ENCODE measurements at regions not wholly inside any gene's neighbourhood (a gene's known extent, or its start where the extent isn't known, plus 50 kb on each side); places are given as distances from the start of the nearest gene placed in this dataset.
A peak's percentile ranks its signal among the peaks of the same experiment; 100 is the strongest.

- TF ChIP-seq EZH2 (IDR thresholded peaks at IDR 0.05; ENCODE audit: insufficient read depth, low read length) (no peak), CTCF (IDR thresholded peaks at IDR 0.05; ENCODE audit: insufficient read depth, low read depth, low read length) (no peak)
- Histone ChIP-seq H4K20me1 (ENCODE audit: insufficient read depth, low read length) (no peaks in the 10 kb centered on the region), H3K9ac (ENCODE audit: low read length) (no peak overlapping the region), H3K4me3 (ENCODE audit: insufficient read depth, low read depth, low read length) (no peak overlapping the region), H3K9me3 (ENCODE audit: insufficient read depth, low read depth, low read length) (peaks cover 2% of the 10 kb centered on the region), H3K27me3 (ENCODE audit: insufficient read depth, low read length) (no peaks in the 10 kb centered on the region), H3K36me3 (ENCODE audit: insufficient read depth, low read length) (no peaks in the 10 kb centered on the region), H3K27ac (ENCODE audit: low read depth, low read length) (no peak overlapping the region), H3K4me2 (ENCODE audit: low read length) (no peak overlapping the region), H3K79me2 (ENCODE audit: insufficient read depth, low read length) (no peaks in the 10 kb centered on the region), H3K4me1 (ENCODE audit: insufficient read depth, low read length) (no peaks in the 10 kb centered on the region), H2AFZ (ENCODE audit: low read depth, low read length) (no peak overlapping the region)
- no peak for FAIRE-seq
- Mint-ChIP-seq H3K9me3 (ENCODE audit: unreplicated experiment) (peaks cover 5% of the 10 kb centered on the region), H3K4me1 (ENCODE audit: low read depth, unreplicated experiment) (no peaks in the 10 kb centered on the region), H3K4me3 (ENCODE audit: unreplicated experiment) (no peak overlapping the region), H3K27ac (ENCODE audit: unreplicated experiment) (no peak overlapping the region), H3K27me3 (ENCODE audit: low read depth, unreplicated experiment) (no peaks in the 10 kb centered on the region), H3K36me3 (ENCODE audit: low read depth, unreplicated experiment) (no peaks in the 10 kb centered on the region)
- DNase-seq (ENCODE audit: low read depth) = no peak
These were observed 395.9 kb upstream of the CAMK1G start for GRCh38 chr1:209187589-209187988.

GRCh38 chr1:209190591-209191261, 392.8 kb upstream of the CAMK1G start:
- Histone ChIP-seq H3K27me3 (ENCODE audit: insufficient read depth, low read length) (no peaks in the 10 kb centered on the region), H2AFZ (ENCODE audit: low read depth, low read length) (peak overlapping the region; percentile 32), H3K4me1 (ENCODE audit: insufficient read depth, low read length) (no peaks in the 10 kb centered on the region), H4K20me1 (ENCODE audit: insufficient read depth, low read length) (no peaks in the 10 kb centered on the region), H3K9me3 (ENCODE audit: insufficient read depth, low read depth, low read length) (peaks cover under 1% of the 10 kb centered on the region), H3K27ac (ENCODE audit: low read depth, low read length) (no peak overlapping the region), H3K4me3 (ENCODE audit: insufficient read depth, low read depth, low read length) (no peak overlapping the region), H3K4me2 (ENCODE audit: low read length) (peak overlapping the region; percentile 4), H3K79me2 (ENCODE audit: insufficient read depth, low read length) (no peaks in the 10 kb centered on the region), H3K36me3 (ENCODE audit: insufficient read depth, low read length) (no peaks in the 10 kb centered on the region), H3K9ac (ENCODE audit: low read length) (no peak overlapping the region)
- Mint-ChIP-seq H3K4me3 (ENCODE audit: unreplicated experiment) (no peak overlapping the region), H3K27ac (ENCODE audit: unreplicated experiment) (no peak overlapping the region), H3K4me1 (ENCODE audit: low read depth, unreplicated experiment) (no peaks in the 10 kb centered on the region), H3K36me3 (ENCODE audit: low read depth, unreplicated experiment) (no peaks in the 10 kb centered on the region), H3K27me3 (ENCODE audit: low read depth, unreplicated experiment) (no peaks in the 10 kb centered on the region), H3K9me3 (ENCODE audit: unreplicated experiment) (peaks cover 4% of the 10 kb centered on the region)
- FAIRE-seq (no peak), DNase-seq (ENCODE audit: low read depth) (peak; percentile 20)
- peak; percentile 81 for TF ChIP-seq CTCF (IDR thresholded peaks at IDR 0.05; ENCODE audit: insufficient read depth, low read depth, low read length)
- no peak for TF ChIP-seq EZH2 (IDR thresholded peaks at IDR 0.05; ENCODE audit: insufficient read depth, low read length)

- TF ChIP-seq EZH2 (IDR thresholded peaks at IDR 0.05; ENCODE audit: insufficient read depth, low read length) (no peak), CTCF (IDR thresholded peaks at IDR 0.05; ENCODE audit: insufficient read depth, low read depth, low read length) (no peak)
- Mint-ChIP-seq H3K36me3 (ENCODE audit: low read depth, unreplicated experiment) (no peaks in the 10 kb centered on the region), H3K27me3 (ENCODE audit: low read depth, unreplicated experiment) (no peaks in the 10 kb centered on the region), H3K4me1 (ENCODE audit: low read depth, unreplicated experiment) (no peaks in the 10 kb centered on the region), H3K27ac (ENCODE audit: unreplicated experiment) (no peak overlapping the region), H3K4me3 (ENCODE audit: unreplicated experiment) (no peak overlapping the region), H3K9me3 (ENCODE audit: unreplicated experiment) (peaks cover 8% of the 10 kb centered on the region)
- Histone ChIP-seq H4K20me1 (ENCODE audit: insufficient read depth, low read length) (no peaks in the 10 kb centered on the region), H3K36me3 (ENCODE audit: insufficient read depth, low read length) (no peaks in the 10 kb centered on the region), H3K9me3 (ENCODE audit: insufficient read depth, low read depth, low read length) (peaks cover 6% of the 10 kb centered on the region), H3K9ac (ENCODE audit: low read length) (no peak overlapping the region), H3K4me1 (ENCODE audit: insufficient read depth, low read length) (no peaks in the 10 kb centered on the region), H3K4me2 (ENCODE audit: low read length) (no peak overlapping the region), H3K27ac (ENCODE audit: low read depth, low read length) (no peak overlapping the region), H3K27me3 (ENCODE audit: insufficient read depth, low read length) (no peaks in the 10 kb centered on the region), H3K4me3 (ENCODE audit: insufficient read depth, low read depth, low read length) (no peak overlapping the region), H2AFZ (ENCODE audit: low read depth, low read length) (no peak overlapping the region), H3K79me2 (ENCODE audit: insufficient read depth, low read length) (no peaks in the 10 kb centered on the region)
- FAIRE-seq = no peak
- no peak for DNase-seq (ENCODE audit: low read depth)
These were observed 392.3 kb upstream of the CAMK1G start for GRCh38 chr1:209191262-209191634.
